H1 (cell line): ENCODE measurements at regions not wholly inside any gene's neighbourhood (a gene's known extent, or its start where the extent isn't known, plus 50 kb on each side); places are given as distances from the start of the nearest gene placed in this dataset.

Source experiments
- CBX8 ChIP-seq: fragments of 300-800, 300-1000 bp; sonication (generic); IDR thresholded peaks from 2 replicates; pipeline ENCODE4 v1.7.1; 2016; ENCODE audit warnings: low read depth, low read length, borderline replicate concordance
- CEBPB ChIP-seq: IDR thresholded peaks from 2 replicates; pipeline ENCODE4 v1.6.1; 2012; ENCODE audit warnings: low read depth, low read length
- CHD1 ChIP-seq: IDR thresholded peaks from 2 replicates; pipeline ENCODE4 v1.6.1; 2012; ENCODE audit warnings: low read depth, low read length, improper control_type of control experiment
- GABPA ChIP-seq: IDR thresholded peaks from 2 replicates; pipeline ENCODE4 v1.6.1; 2011; ENCODE audit warnings: mild to moderate bottlenecking, low read length, moderate library complexity, borderline replicate concordance; ENCODE audit not compliant: insufficient read depth
- POLR2A ChIP-seq, 2 experiments: IDR thresholded peaks; 1 replicate in 1 of 2; 2 replicates in 1 of 2; pipeline ENCODE4 v1.6.1; 2011; ENCODE audit warnings: low read depth in 2 of 2, low read length in 2 of 2, mild to moderate bottlenecking in 2 of 2; ENCODE audit errors: control extremely low read depth in 1 of 2
- SP1 ChIP-seq: IDR thresholded peaks from 2 replicates; pipeline ENCODE4 v1.6.1; 2011; ENCODE audit warnings: low read depth, low read length
- SUZ12 ChIP-seq: fragments of 200-600 bp; sonication (generic); IDR thresholded peaks from 2 replicates; pipeline ENCODE4 v1.6.1; 2012; ENCODE audit warnings: mild to moderate bottlenecking, inconsistent platforms, low read length, moderate library complexity, mixed read lengths
- TAF1 ChIP-seq: IDR thresholded peaks from 2 replicates; pipeline ENCODE4 v1.6.1; 2011; ENCODE audit warnings: mild to moderate bottlenecking, low read depth, low read length
- TEAD4 ChIP-seq: IDR thresholded peaks from 2 replicates; pipeline ENCODE4 v1.6.1; 2012; ENCODE audit warnings: low read depth, low read length, inconsistent platforms, mixed read lengths
- TF ChIP-seq, protein P1 (sequence below): fragments of 300-600 bp; sonication (generic); IDR thresholded peaks from 2 replicates; pipeline ENCODE4 v1.7.1; 2012; ENCODE audit warnings: low read length, moderate library complexity, mild to moderate bottlenecking, inconsistent platforms; ENCODE audit not compliant: insufficient replicate concordance

DNA sequence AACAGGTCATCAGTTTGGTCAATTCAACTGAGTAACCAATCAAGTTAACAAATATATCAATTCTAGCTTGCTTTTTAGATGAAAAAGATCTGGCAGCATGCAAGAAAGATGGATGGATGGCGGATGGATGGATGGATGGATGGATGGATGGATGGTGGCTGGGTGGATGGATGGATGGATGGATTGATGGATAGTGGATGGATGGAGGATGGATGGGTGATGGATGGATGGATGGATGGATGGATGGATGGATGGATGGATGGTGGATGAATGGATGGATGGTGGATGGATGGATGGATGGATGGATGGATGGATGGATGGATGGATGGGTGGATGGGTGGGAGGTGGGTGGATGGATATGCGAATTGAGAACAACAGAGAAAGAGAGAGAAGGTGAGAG lies 303.7 kb upstream of the IGF1R start (continued):
- TF ChIP-seq, protein P1, sequence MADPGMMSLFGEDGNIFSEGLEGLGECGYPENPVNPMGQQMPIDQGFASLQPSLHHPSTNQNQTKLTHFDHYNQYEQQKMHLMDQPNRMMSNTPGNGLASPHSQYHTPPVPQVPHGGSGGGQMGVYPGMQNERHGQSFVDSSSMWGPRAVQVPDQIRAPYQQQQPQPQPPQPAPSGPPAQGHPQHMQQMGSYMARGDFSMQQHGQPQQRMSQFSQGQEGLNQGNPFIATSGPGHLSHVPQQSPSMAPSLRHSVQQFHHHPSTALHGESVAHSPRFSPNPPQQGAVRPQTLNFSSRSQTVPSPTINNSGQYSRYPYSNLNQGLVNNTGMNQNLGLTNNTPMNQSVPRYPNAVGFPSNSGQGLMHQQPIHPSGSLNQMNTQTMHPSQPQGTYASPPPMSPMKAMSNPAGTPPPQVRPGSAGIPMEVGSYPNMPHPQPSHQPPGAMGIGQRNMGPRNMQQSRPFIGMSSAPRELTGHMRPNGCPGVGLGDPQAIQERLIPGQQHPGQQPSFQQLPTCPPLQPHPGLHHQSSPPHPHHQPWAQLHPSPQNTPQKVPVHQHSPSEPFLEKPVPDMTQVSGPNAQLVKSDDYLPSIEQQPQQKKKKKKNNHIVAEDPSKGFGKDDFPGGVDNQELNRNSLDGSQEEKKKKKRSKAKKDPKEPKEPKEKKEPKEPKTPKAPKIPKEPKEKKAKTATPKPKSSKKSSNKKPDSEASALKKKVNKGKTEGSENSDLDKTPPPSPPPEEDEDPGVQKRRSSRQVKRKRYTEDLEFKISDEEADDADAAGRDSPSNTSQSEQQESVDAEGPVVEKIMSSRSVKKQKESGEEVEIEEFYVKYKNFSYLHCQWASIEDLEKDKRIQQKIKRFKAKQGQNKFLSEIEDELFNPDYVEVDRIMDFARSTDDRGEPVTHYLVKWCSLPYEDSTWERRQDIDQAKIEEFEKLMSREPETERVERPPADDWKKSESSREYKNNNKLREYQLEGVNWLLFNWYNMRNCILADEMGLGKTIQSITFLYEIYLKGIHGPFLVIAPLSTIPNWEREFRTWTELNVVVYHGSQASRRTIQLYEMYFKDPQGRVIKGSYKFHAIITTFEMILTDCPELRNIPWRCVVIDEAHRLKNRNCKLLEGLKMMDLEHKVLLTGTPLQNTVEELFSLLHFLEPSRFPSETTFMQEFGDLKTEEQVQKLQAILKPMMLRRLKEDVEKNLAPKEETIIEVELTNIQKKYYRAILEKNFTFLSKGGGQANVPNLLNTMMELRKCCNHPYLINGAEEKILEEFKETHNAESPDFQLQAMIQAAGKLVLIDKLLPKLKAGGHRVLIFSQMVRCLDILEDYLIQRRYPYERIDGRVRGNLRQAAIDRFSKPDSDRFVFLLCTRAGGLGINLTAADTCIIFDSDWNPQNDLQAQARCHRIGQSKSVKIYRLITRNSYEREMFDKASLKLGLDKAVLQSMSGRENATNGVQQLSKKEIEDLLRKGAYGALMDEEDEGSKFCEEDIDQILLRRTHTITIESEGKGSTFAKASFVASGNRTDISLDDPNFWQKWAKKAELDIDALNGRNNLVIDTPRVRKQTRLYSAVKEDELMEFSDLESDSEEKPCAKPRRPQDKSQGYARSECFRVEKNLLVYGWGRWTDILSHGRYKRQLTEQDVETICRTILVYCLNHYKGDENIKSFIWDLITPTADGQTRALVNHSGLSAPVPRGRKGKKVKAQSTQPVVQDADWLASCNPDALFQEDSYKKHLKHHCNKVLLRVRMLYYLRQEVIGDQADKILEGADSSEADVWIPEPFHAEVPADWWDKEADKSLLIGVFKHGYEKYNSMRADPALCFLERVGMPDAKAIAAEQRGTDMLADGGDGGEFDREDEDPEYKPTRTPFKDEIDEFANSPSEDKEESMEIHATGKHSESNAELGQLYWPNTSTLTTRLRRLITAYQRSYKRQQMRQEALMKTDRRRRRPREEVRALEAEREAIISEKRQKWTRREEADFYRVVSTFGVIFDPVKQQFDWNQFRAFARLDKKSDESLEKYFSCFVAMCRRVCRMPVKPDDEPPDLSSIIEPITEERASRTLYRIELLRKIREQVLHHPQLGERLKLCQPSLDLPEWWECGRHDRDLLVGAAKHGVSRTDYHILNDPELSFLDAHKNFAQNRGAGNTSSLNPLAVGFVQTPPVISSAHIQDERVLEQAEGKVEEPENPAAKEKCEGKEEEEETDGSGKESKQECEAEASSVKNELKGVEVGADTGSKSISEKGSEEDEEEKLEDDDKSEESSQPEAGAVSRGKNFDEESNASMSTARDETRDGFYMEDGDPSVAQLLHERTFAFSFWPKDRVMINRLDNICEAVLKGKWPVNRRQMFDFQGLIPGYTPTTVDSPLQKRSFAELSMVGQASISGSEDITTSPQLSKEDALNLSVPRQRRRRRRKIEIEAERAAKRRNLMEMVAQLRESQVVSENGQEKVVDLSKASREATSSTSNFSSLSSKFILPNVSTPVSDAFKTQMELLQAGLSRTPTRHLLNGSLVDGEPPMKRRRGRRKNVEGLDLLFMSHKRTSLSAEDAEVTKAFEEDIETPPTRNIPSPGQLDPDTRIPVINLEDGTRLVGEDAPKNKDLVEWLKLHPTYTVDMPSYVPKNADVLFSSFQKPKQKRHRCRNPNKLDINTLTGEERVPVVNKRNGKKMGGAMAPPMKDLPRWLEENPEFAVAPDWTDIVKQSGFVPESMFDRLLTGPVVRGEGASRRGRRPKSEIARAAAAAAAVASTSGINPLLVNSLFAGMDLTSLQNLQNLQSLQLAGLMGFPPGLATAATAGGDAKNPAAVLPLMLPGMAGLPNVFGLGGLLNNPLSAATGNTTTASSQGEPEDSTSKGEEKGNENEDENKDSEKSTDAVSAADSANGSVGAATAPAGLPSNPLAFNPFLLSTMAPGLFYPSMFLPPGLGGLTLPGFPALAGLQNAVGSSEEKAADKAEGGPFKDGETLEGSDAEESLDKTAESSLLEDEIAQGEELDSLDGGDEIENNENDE, result no peak
- TF ChIP-seq CEBPB (no peak), POLR2A (IDR thresholded peaks at IDR 0.05; ENCODE audit: control extremely low read depth in 1 of 2, low read depth in 2 of 2, low read length in 2 of 2) (no peak), CBX8 (no peak), SP1 (no peak), TAF1 (no peak), TEAD4 (no peak), GABPA (no peak), SUZ12 (no peak), CHD1 (no peak)
- TF ChIP-seq, all 59 proteins: peak for 0
